CD14-positive monocyte (primary cell): ENCODE measurements at regions not wholly inside any gene's neighbourhood (a gene's known extent, or its start where the extent isn't known, plus 50 kb on each side); places are given as distances from the start of the nearest gene placed in this dataset.

Experiments used
- DNase-seq, 3 donors: peaks; one replicate each; pipeline ENCODE4 v3.0.0-alpha.2; 2011 to 2022
- H2AFZ ChIP-seq: 2 replicates; pipeline ENCODE4 v1.6.0; 2012; ENCODE audit warnings: mild to moderate bottlenecking, low read depth, low read length, inconsistent platforms; ENCODE audit not compliant: insufficient read depth, poor library complexity, severe bottlenecking
- H3K27ac ChIP-seq, 2 donors: 1 replicate in 1 of 2; 2 replicates in 1 of 2; pipeline ENCODE4 v1.5.1; 2012 to 2013; ENCODE audit warnings: low read length in 2 of 2, control low read depth in 1 of 2, inconsistent platforms in 1 of 2, low read depth in 1 of 2, mild to moderate bottlenecking in 1 of 2
- H3K27me3 ChIP-seq, 2 donors: one replicate each; pipeline versions ENCODE4 v1.6.0 to v1.6.1; 2011 to 2013; ENCODE audit warnings: low read length in 2 of 2; ENCODE audit not compliant: control insufficient read depth in 2 of 2, insufficient read depth in 2 of 2
- H3K36me3 ChIP-seq, 2 donors: replicated peaks in 1 of 2; 1 replicate in 1 of 2; 2 replicates in 1 of 2; pipeline versions ENCODE4 v1.5.1 to v1.6.1; 2012 to 2013; ENCODE audit warnings: low read length in 2 of 2, control low read depth in 1 of 2, inconsistent platforms in 1 of 2, mild to moderate bottlenecking in 1 of 2; ENCODE audit not compliant: insufficient read depth in 2 of 2, control insufficient read depth in 1 of 2
- H3K4me1 ChIP-seq, 2 donors: 1 replicate in 1 of 2; 2 replicates in 1 of 2; pipeline versions ENCODE4 v1.5.1 to v1.6.1; 2012 to 2013; ENCODE audit warnings: low read length in 2 of 2, control low read depth in 1 of 2, inconsistent platforms in 1 of 2, mild to moderate bottlenecking in 1 of 2, moderate library complexity in 1 of 2; ENCODE audit not compliant: insufficient read depth in 2 of 2, control insufficient read depth in 1 of 2
- H3K4me2 ChIP-seq: replicated peaks from 2 replicates; pipeline ENCODE3; 2012; ENCODE audit warnings: low read length, moderate library complexity, mild to moderate bottlenecking; ENCODE audit not compliant: poor library complexity, severe bottlenecking; ENCODE audit errors: extremely low read depth
- H3K4me3 ChIP-seq, 3 experiments: fragments of 200-600 bp in 1 of 3; sonication (generic) in 1 of 3; replicated peaks in 1 of 3; 1 replicate in 2 of 3; 2 replicates in 1 of 3; pipeline ENCODE4 v1.5.1; 2011 to 2013; ENCODE audit warnings: low read length in 3 of 3, mild to moderate bottlenecking in 3 of 3, control low read depth in 2 of 3, low read depth in 2 of 3, inconsistent platforms in 1 of 3, moderate library complexity in 1 of 3
- H3K79me2 ChIP-seq: 2 replicates; pipeline ENCODE4 v1.6.0; 2012; ENCODE audit warnings: mild to moderate bottlenecking, control low read depth, inconsistent platforms, low read length, moderate library complexity; ENCODE audit not compliant: insufficient read depth
- H3K9ac ChIP-seq: 2 replicates; pipeline ENCODE4 v1.6.0; 2017; ENCODE audit warnings: low read length, mild to moderate bottlenecking; ENCODE audit not compliant: insufficient read depth, poor library complexity, severe bottlenecking
- H3K9me3 ChIP-seq, 2 donors: replicated peaks in 1 of 2; 1 replicate in 1 of 2; 2 replicates in 1 of 2; pipeline versions ENCODE4 v1.5.1 to v1.6.1; 2012 to 2013; ENCODE audit warnings: low read length in 2 of 2, control low read depth in 1 of 2; ENCODE audit not compliant: control insufficient read depth in 1 of 2, insufficient read depth in 1 of 2
- H4K20me1 ChIP-seq: 2 replicates; pipeline ENCODE4 v1.6.0; 2012; ENCODE audit warnings: mild to moderate bottlenecking, low read length, control low read depth, moderate library complexity; ENCODE audit not compliant: insufficient read depth
- H3K27ac Mint-ChIP-seq, 7 donors: one replicate each; pipeline ENCODE4 v1.8.0; 2020; ENCODE audit warnings: mild to moderate bottlenecking in 7 of 7, mixed read lengths in 7 of 7, moderate library complexity in 6 of 7, inconsistent platforms in 2 of 7
- H3K27me3 Mint-ChIP-seq, 3 donors: one replicate each; pipeline ENCODE4 v1.8.0; 2021 to 2022; ENCODE audit warnings: low read depth in 3 of 3, mild to moderate bottlenecking in 3 of 3, mixed read lengths in 3 of 3, moderate library complexity in 3 of 3, inconsistent platforms in 1 of 3
- H3K36me3 Mint-ChIP-seq, 2 donors: one replicate each; pipeline ENCODE4 v1.8.0; 2020; ENCODE audit warnings: mixed read lengths in 2 of 2, inconsistent platforms in 1 of 2, mild to moderate bottlenecking in 1 of 2
- H3K4me1 Mint-ChIP-seq: one replicate; pipeline ENCODE4 v1.8.0; 2020; ENCODE audit warnings: mild to moderate bottlenecking, mixed read lengths
- H3K4me3 Mint-ChIP-seq, 2 donors: one replicate each; pipeline ENCODE4 v1.8.0; 2020; ENCODE audit warnings: mild to moderate bottlenecking in 2 of 2, mixed read lengths in 2 of 2, moderate library complexity in 1 of 2
- H3K9me3 Mint-ChIP-seq, 7 donors: one replicate each; pipeline ENCODE4 v1.8.0; 2020 to 2022; ENCODE audit warnings: mixed read lengths in 7 of 7, mild to moderate bottlenecking in 6 of 7, moderate library complexity in 6 of 7, inconsistent platforms in 2 of 7
- WGBS: methylation state at CpG from one replicate; pipeline ENCODE4 v1.1.5; 2013; ENCODE audit warnings: missing lambda C conversion rate; ENCODE audit not compliant: insufficient coverage; 5-methylcytosine and 5-hydroxymethylcytosine counted together
- intact Hi-C, 2 donors: fragments of 100-400 bp; cut with micrococcal nuclease; formaldehyde crosslinking; loops; one replicate each; pipeline versions ENCODE4 v1.15.0 to v1.15.1; 2023
- TF ChIP-seq, protein P1 (sequence below): fragments of 200-600 bp; IDR thresholded peaks from one replicate; pipeline ENCODE4 v1.8.0; 2022; ENCODE audit warnings: antibody characterized with exemption, mild to moderate bottlenecking

DNA sequence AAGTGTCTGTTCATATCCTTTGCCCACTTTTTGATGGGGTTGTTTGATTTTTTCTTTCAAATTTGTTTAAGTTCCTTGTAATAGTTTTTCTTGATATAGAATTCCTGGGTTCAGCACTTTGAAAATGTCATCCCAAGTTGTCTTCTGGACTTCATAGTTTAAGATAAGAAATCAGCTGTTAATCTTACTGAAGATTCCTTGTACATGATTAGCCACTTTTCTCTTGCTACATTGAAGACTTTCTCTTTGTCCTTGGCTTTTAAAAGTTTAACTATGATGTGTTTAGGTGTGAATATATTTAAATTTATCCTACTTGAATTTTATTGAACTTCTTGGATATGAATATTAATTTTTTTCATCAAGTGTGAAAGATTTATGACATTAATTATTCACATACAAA, 387.2 kb upstream of the CWC22 start:
- H3K4me1 Mint-ChIP-seq: no peaks in the 10 kb centered on the region
- Histone ChIP-seq H2AFZ (no peak overlapping the region), H3K79me2 (no peaks in the 10 kb centered on the region), H3K9me3 (peaks cover 7 to 14% of the 10 kb centered on the region in 2 donors), H3K4me3 (no peak overlapping the region), H4K20me1 (no peaks in the 10 kb centered on the region), H3K27me3 (no peaks in the 10 kb centered on the region), H3K9ac (no peak overlapping the region), H3K27ac (no peak overlapping the region), H3K4me1 (no peaks in the 10 kb centered on the region), H3K36me3 (no peaks in the 10 kb centered on the region), H3K4me2 (no peak overlapping the region)
- TF ChIP-seq, protein P1, sequence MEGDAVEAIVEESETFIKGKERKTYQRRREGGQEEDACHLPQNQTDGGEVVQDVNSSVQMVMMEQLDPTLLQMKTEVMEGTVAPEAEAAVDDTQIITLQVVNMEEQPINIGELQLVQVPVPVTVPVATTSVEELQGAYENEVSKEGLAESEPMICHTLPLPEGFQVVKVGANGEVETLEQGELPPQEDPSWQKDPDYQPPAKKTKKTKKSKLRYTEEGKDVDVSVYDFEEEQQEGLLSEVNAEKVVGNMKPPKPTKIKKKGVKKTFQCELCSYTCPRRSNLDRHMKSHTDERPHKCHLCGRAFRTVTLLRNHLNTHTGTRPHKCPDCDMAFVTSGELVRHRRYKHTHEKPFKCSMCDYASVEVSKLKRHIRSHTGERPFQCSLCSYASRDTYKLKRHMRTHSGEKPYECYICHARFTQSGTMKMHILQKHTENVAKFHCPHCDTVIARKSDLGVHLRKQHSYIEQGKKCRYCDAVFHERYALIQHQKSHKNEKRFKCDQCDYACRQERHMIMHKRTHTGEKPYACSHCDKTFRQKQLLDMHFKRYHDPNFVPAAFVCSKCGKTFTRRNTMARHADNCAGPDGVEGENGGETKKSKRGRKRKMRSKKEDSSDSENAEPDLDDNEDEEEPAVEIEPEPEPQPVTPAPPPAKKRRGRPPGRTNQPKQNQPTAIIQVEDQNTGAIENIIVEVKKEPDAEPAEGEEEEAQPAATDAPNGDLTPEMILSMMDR: no peak
- no peaks in the 10 kb centered on the region for H3K36me3 Mint-ChIP-seq
- intact Hi-C loops: no loop called here
- DNase-seq: no peak
- H3K9me3 Mint-ChIP-seq: peaks cover 3 to 15% (median 9%) of the 10 kb centered on the region in 7 donors
- H3K27me3 Mint-ChIP-seq: peaks cover 0 to 1% (median 0%) of the 10 kb centered on the region in 3 donors
- no peak overlapping the region for H3K27ac Mint-ChIP-seq
- H3K4me3 Mint-ChIP-seq: no peak overlapping the region

DNA sequence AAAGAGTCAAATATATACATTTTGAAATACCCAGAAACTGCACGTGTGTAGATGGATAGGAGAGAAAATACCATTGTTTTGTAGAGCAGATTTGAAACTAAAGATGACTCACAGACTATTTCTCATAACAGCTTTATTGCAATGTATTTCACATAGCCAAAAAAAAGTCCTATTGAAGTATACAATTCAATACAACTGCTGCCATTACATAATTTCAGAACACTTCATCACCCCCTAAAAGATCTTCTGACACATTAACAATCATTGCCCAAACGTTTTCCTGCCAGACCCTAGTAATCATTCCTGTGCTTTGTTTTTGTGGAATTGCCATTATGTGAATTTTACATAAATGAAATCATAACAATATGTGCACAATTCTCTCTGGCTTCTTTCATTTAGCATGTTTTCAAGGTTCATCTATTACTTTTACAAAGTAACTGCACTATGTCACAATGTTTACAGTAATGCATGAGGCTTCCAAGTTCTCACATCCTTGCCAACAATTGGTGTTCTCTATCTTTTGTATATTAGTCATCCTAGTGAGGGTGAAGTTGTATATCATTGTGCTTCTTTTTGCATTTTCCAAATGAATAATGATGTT, 378.6 kb upstream of the CWC22 start:
- no CpG with 5 or more reads among the region's 2 CpGs for WGBS
- Histone ChIP-seq H3K9me3 (no peaks in the 10 kb centered on the region), H3K4me2 (no peak overlapping the region), H3K4me3 (no peak overlapping the region), H4K20me1 (no peaks in the 10 kb centered on the region), H3K27me3 (no peaks in the 10 kb centered on the region), H3K9ac (no peak overlapping the region), H3K4me1 (no peaks in the 10 kb centered on the region), H2AFZ (no peak overlapping the region), H3K36me3 (no peaks in the 10 kb centered on the region), H3K79me2 (no peaks in the 10 kb centered on the region), H3K27ac (no peak overlapping the region)
- no peaks in the 10 kb centered on the region for H3K36me3 Mint-ChIP-seq
- no peak overlapping the region for H3K4me3 Mint-ChIP-seq
- intact Hi-C loops: no loop called here
- DNase-seq: no peak
- no peak overlapping the region for H3K27ac Mint-ChIP-seq
- H3K27me3 Mint-ChIP-seq: peaks cover 0 to under 1% (median 0%) of the 10 kb centered on the region in 3 donors
- TF ChIP-seq, protein P1: no peak
- H3K9me3 Mint-ChIP-seq: peaks cover 0 to 11% (median 4%) of the 10 kb centered on the region in 7 donors
- no peaks in the 10 kb centered on the region for H3K4me1 Mint-ChIP-seq
